Osteoblast (primary cell): ENCODE measurements at regions not wholly inside any gene's neighbourhood (a gene's known extent, or its start where the extent isn't known, plus 50 kb on each side); places are given as distances from the start of the nearest gene placed in this dataset.

Experiments
- DNase-seq: peaks from one replicate; pipeline ENCODE4 v3.0.0; 2011; ENCODE audit warnings: low spot score, mixed read lengths; ENCODE audit not compliant: insufficient read length; ENCODE audit errors: missing footprints
- H2AFZ ChIP-seq: 2 replicates; pipeline ENCODE4 v1.6.0; 2011; ENCODE audit warnings: mild to moderate bottlenecking, low read length
- H3K27ac ChIP-seq: 2 replicates; pipeline ENCODE4 v1.5.1; 2011; ENCODE audit warnings: mild to moderate bottlenecking, low read depth, low read length, moderate library complexity
- H3K27me3 ChIP-seq: 2 replicates; pipeline ENCODE4 v1.6.0; 2012; ENCODE audit warnings: mild to moderate bottlenecking, control low read depth, inconsistent platforms, low read length, moderate library complexity; ENCODE audit not compliant: insufficient read depth
- H3K36me3 ChIP-seq: 2 replicates; pipeline ENCODE4 v1.5.1; 2011; ENCODE audit warnings: mild to moderate bottlenecking, low read length, control low read depth, moderate library complexity; ENCODE audit not compliant: insufficient read depth
- H3K4me1 ChIP-seq: 2 replicates; pipeline ENCODE4 v1.5.1; 2011; ENCODE audit warnings: mild to moderate bottlenecking, low read length, control low read depth, moderate library complexity; ENCODE audit not compliant: insufficient read depth
- H3K4me2 ChIP-seq: 2 replicates; pipeline ENCODE4 v1.6.0; 2011; ENCODE audit warnings: mild to moderate bottlenecking, low read length; ENCODE audit not compliant: insufficient read depth
- H3K4me3 ChIP-seq: fragments of 200-600 bp; sonication (generic); 3 replicates; pipeline ENCODE4 v1.5.1; 2012; ENCODE audit warnings: mild to moderate bottlenecking, low read length, inconsistent platforms; ENCODE audit not compliant: insufficient read depth
- H3K79me2 ChIP-seq: 2 replicates; pipeline ENCODE4 v1.6.0; 2012; ENCODE audit warnings: mild to moderate bottlenecking, low read length, control low read depth, inconsistent platforms; ENCODE audit not compliant: insufficient read depth
- H3K9me3 ChIP-seq: 2 replicates; pipeline ENCODE4 v1.5.1; 2011; ENCODE audit warnings: low read depth, low read length, control low read depth
- H4K20me1 ChIP-seq: 2 replicates; pipeline ENCODE4 v1.6.0; 2012; ENCODE audit warnings: mild to moderate bottlenecking, low read length, control low read depth; ENCODE audit not compliant: insufficient read depth
- TF ChIP-seq, protein P1 (sequence below): IDR thresholded peaks from 2 replicates; pipeline ENCODE4 v1.5.1; 2011; ENCODE audit warnings: mild to moderate bottlenecking, low read depth, low read length, moderate library complexity; ENCODE audit errors: extremely low read depth

DNA sequence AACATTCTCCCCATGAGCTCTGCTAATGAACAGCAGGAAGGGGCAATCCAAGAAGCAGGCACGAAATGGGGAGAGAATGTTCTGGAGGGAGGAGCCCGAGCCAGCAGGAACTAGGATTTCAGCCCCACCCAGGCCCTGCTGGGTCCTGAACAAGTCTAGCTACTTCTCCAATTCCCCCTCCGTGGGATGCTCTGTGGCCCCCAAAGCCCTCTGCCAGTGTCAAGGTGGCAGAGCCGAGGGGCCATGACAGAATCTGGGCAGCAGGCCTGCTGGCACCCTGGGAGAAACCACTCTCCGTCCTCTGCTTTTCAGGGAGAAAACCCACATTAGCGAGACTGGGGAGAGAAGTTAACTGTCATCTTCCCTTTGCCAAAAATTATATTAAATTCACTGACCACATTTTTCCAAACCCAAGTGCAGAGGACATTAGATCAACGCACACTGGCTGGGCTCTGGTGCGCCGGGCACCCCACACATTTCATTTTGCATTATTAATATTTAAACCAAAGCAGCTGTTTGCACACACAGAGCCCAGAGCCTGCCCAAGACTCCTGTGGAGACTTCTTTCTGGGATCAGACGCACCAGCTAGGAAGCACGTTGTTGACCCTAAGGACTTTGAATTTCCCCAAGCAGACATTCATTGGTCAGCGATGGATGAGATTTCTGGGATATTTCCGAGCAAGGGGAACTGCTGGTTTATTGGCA is 80.2 kb upstream of the PKDCC start:
- Histone ChIP-seq H3K4me1 (peaks cover 32% of the 10 kb centered on the region), H3K27me3 (peaks cover 5% of the 10 kb centered on the region), H3K36me3 (no peaks in the 10 kb centered on the region), H3K9me3 (no peaks in the 10 kb centered on the region), H2AFZ (peak overlapping the region; percentile 52), H3K4me2 (peak overlapping the region; percentile 50), H3K27ac (peak overlapping the region; percentile 77), H3K79me2 (no peaks in the 10 kb centered on the region), H4K20me1 (no peaks in the 10 kb centered on the region), H3K4me3 (no peak overlapping the region)
- DNase-seq, result peak; percentile 66
- TF ChIP-seq, protein P1, sequence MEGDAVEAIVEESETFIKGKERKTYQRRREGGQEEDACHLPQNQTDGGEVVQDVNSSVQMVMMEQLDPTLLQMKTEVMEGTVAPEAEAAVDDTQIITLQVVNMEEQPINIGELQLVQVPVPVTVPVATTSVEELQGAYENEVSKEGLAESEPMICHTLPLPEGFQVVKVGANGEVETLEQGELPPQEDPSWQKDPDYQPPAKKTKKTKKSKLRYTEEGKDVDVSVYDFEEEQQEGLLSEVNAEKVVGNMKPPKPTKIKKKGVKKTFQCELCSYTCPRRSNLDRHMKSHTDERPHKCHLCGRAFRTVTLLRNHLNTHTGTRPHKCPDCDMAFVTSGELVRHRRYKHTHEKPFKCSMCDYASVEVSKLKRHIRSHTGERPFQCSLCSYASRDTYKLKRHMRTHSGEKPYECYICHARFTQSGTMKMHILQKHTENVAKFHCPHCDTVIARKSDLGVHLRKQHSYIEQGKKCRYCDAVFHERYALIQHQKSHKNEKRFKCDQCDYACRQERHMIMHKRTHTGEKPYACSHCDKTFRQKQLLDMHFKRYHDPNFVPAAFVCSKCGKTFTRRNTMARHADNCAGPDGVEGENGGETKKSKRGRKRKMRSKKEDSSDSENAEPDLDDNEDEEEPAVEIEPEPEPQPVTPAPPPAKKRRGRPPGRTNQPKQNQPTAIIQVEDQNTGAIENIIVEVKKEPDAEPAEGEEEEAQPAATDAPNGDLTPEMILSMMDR, result no peak

DNA sequence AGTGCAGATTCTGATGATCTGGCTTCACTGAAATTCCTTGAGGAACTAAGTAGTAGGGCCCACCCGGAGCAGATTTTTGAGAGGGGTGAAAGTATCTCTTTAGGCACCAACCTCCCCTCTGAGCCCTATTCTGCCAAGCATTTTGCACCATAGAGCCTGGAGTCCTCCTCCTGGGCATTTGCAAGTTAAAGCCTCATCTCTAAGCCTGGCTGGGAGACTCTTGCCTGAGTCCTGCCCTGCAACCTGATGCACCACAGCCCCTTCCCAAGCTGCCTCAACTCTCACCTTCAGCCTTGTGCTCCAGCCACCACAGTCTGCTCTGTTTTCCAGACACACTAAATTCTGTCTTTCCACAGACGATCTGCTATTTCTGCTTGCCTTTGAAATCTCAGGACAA is 79.6 kb upstream of the PKDCC start:
- TF ChIP-seq, protein P1, result no peak
- Histone ChIP-seq H3K4me3 (no peak overlapping the region), H3K27me3 (peaks cover 1% of the 10 kb centered on the region), H3K36me3 (no peaks in the 10 kb centered on the region), H3K4me2 (no peak overlapping the region), H3K79me2 (no peaks in the 10 kb centered on the region), H4K20me1 (no peaks in the 10 kb centered on the region), H3K4me1 (peaks cover 32% of the 10 kb centered on the region), H2AFZ (no peak overlapping the region), H3K9me3 (no peaks in the 10 kb centered on the region), H3K27ac (no peak overlapping the region)
- DNase-seq, result peak; percentile 25

DNA sequence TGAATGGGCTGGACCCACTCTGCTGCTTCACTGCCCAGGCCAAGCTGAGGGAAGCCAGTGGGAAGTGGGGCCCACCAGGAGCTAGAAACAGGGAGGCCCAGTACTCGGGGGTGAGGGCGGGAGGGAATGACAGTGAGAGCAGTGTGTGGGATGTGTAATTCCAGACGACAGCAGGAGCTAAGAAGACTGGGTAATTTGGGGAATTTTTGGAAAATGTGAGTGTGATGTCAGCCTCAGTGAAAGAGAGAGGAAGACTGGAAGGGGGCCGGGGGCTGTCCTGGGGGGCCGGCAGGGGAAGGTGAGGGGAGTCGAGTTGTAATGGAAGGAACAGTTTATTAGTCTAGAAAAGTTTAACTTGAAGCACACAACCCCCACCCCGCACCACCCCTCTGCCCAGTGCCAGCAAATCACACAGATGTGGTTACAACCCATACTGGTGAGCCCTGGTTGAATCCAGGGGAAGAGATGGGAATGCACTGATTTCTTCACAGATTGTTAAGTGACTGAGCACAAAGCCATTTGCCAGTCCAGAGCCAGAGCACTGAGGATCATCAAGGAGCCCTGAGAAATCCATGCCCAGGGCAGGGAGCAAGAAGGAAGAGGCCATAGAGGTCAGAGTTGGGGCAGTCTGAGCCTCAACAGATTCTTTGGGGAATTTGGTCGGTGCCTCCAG is 76.7 kb upstream of the PKDCC start:
- no peak overlapping the region for H2AFZ ChIP-seq
- DNase-seq, result peak; percentile 37
- no peaks in the 10 kb centered on the region for H4K20me1 ChIP-seq
- no peaks in the 10 kb centered on the region for H3K36me3 ChIP-seq
- TF ChIP-seq, protein P1, result no peak
- no peak overlapping the region for H3K4me3 ChIP-seq
- H3K27me3 ChIP-seq, result no peaks in the 10 kb centered on the region
- H3K27ac ChIP-seq, result no peak overlapping the region
- peaks cover 20% of the 10 kb centered on the region for H3K4me1 ChIP-seq
- no peak overlapping the region for H3K4me2 ChIP-seq
- H3K79me2 ChIP-seq, result no peaks in the 10 kb centered on the region
- H3K9me3 ChIP-seq, result no peaks in the 10 kb centered on the region

DNA sequence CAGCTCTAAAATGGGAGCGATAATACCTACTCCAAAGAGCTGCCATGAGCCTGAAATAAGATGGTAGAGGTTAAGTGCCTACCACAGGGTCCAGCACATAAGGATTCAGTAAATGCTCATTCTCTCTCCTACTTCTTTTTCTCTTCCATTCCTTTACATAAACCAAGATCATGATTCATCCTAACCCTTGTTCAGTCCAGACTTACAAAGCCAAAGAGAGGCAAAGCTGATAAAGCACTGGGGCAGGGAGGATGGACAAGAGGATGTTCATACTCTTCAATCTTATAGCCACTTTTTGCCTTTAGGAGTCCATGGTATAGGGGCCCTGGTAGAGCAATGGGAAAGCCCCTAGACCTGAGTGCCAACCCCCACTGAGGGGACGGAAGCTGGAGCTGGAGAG is 75.6 kb upstream of the PKDCC start:
- Histone ChIP-seq H3K79me2 (no peaks in the 10 kb centered on the region), H3K4me3 (no peak overlapping the region)
- DNase-seq, result peak; percentile 56

More for the DNA sequence above, 75.6 kb upstream of the PKDCC start:
- Histone ChIP-seq H3K27ac (no peak overlapping the region), H4K20me1 (no peaks in the 10 kb centered on the region), H3K27me3 (no peaks in the 10 kb centered on the region), H3K4me1 (peaks cover 11% of the 10 kb centered on the region), H3K9me3 (no peaks in the 10 kb centered on the region), H2AFZ (no peak overlapping the region), H3K36me3 (no peaks in the 10 kb centered on the region), H3K4me2 (no peak overlapping the region)
- TF ChIP-seq, protein P1, result no peak
